Fibroblast of skin of right biceps (primary cell): ENCODE measurements at regions not wholly inside any gene's neighbourhood (a gene's known extent, or its start where the extent isn't known, plus 50 kb on each side); places are given as distances from the start of the nearest gene placed in this dataset.
"Not testable (repeated sequence)": the region's sequence is repeated elsewhere in the genome, so short reads cannot be mapped to it uniquely, and the experiment has no call there.

Source experiments
- DNase-seq: peaks from one replicate; pipeline ENCODE4 v3.0.0-alpha.2; 2013

DNA sequence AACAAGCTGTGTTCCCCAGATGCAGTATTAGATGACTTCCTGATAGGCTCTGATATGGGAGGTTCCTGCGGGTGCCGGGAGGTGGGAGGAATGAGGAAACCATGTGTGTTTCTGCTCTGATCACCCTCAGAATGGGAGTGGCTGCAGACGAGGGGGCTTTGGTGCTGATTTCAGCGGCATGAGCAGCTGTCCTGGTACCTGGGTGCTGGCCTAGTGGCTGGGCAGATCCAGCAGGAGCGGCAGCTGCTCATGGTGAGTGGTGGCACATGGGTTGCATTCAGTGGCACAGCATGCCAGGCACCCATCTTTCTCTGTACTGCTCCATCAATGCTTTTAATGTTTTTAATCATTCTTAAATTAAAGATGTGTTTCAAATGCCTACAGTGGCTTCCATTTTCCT lies 177.2 kb upstream of the NETO1 start:
- no peak for DNase-seq

DNA sequence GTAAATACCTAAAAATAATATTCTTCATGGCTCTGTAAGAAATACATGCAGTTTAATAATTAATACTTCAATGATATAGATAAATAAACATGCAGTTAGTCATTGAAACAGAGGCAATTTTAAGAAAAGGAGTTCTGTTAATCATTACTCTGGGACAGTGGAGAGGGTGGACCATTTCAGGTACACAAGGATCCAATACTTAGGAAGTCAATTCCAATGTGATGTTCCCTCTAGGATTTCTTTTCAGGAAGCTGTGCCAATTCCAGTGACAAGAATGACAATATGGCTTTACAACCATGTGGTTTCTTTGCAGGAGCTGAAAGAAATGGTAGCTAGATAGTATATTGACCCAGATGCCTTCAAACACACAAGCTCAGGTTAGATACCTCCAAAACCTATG lies 175.8 kb upstream of the NETO1 start:
- no peak for DNase-seq

GRCh38 chr18:73043211-73043610 lies 175.4 kb upstream of the NETO1 start:
- no peak for DNase-seq

- DNase-seq, result no peak
Measured at GRCh38 chr18:73040247-73040646, 172.5 kb upstream of the NETO1 start.

- no peak for DNase-seq
Measured at GRCh38 chr18:73038336-73038735, 170.5 kb upstream of the NETO1 start.

GRCh38 chr18:73023975-73024374 lies 156.2 kb upstream of the NETO1 start:
- DNase-seq, result no peak

DNA sequence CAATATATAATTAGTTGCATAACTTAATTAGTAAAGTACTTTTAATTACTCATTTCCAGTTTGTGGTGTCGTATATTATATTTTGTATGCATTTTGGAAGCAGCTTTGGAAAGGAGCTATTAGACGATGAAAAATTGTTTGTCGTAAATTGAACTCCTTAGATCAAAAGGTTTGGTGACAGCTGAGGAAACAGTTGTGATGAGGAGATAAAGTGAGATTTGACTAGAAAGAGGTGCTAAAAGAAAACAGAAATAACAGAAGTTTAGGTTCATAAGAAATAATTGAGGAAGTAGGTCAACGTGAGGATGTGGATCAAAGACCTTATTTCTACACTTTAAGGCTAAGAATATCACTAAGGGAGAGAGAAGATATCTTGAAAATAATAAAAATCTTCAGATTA lies 141.9 kb upstream of the NETO1 start:
- no peak for DNase-seq

DNA sequence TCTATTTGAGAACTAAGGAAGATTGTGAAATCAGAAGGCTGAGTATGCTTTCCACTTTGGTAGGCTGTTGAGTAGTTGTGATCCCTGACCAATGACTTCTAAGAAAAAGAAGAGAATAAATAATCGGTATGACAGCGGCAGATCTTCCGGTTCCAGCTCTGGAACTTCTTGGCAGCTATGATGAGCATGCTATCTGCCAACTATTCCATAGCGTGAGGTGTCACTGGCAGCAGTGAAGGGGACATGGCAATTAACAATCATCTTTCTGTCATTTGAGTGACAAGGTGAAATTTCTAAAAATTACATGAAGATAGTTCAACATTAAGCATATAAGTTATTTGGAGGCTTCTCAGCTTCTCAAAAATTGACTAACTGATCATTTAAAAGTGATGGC lies 140.1 kb upstream of the NETO1 start:
- DNase-seq, result no peak

DNA sequence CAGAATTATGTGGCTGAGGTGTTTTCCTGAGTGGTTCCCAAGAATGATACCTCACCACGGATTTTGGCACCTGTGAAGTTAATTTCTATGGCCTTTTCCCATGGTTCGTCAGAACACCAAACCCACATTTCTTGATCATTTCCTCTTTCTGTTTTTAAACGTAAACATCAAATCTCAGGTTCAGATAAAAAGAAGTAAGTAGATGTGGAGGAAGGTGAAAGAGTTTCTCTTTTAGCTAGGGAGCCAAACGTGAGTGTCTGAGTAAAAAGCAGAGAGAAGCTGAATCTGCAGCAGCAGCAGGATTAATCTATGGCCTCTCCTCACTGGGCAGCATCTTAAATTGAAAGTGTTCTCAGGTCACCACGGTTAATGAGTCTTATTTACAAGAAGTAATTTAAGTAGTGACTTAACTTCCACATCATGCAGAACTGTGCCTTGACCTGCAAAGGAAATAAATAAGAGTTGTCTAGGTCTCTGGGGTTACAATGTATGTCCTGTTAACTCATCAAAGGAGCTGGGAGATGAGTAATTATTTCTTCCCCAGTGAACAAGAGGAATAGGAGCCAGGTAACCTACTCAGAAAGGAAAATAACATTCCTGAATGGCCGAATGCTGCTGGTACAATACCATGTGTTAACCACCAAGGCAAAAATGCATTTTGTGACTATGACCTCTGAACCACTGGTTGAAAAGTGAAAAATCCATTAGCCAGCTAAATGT lies 139.6 kb upstream of the NETO1 start:
- no peak for DNase-seq

- no peak for DNase-seq
Measured at GRCh38 chr18:73006331-73006730, 138.5 kb upstream of the NETO1 start.

- DNase-seq, result no peak
Measured at GRCh38 chr18:73004260-73004659, 136.5 kb upstream of the NETO1 start.

DNA sequence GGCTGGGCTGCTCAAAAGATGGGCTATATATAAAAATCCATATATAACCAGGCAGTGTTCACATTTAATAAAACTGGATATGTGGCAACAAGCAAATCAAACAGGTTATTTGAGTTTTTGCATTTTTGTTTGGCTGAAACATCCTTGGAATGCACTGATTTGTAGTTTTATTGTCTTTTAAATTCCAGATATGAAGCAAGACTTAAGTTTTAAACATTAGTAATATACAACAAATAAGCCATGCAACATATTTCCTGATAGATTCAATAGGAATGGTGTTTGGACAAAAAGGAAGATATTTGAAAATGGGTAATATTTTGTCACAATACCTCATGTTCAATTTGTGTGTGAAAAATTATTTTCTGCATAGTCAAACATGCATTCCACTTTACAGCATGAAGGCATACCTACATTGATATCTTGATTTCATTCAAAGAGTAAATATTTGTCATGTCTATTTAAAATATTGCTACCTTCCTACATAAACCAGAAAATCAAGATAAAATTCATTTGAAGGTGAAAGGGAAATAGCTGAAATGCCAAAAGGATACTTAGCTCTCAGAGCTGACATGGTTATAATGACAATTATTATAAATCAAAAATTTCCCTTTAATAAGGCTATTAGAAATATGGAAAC lies 132.3 kb upstream of the NETO1 start:
- DNase-seq, result no peak

GRCh38 chr18:72995558-72995957 lies 127.8 kb upstream of the NETO1 start:
- no peak for DNase-seq

DNA sequence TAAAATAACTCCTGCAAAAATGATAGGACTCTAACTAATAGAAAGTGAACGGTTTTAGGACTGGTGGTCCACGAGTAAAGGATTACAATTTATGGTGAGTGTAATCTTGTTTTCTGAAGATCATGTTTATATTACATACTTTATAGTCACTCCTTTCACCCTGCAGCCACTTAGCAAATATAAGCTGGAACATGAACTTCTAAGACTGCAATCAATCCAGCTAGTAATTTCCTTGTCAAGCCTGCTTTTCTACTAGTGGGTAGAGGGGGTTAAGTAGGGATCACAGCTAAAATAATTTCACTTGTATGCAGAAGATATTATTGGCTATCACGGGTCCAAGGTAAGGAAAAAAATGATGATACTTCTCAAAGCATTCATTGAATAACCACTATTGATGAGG lies 125.5 kb upstream of the NETO1 start:
- no peak for DNase-seq

- no peak for DNase-seq
Measured at GRCh38 chr18:72991379-72991778, 123.6 kb upstream of the NETO1 start.

- DNase-seq, result not testable (repeated sequence)
Measured at GRCh38 chr18:72987570-72987969, 119.8 kb upstream of the NETO1 start.

GRCh38 chr18:72986103-72986502 lies 118.3 kb upstream of the NETO1 start:
- no peak for DNase-seq

DNA sequence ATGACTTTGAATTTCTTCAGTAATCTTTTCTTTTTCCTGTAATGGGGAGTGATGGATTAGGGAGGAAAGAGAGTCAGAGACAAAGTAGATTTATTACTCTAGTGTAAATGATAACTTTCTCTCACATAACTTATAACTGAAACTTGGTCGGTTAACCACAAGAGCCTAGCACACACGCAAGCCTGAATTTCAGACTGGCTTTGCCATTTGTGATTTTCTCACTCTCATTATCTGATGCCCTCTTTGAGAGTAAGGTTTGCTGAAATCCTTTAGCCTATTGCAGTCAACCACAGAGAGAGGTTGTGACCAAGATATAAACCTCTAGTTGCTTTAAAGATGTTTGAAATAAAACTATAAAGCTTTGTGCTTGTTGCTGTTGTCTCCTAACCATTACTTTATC lies 117.9 kb upstream of the NETO1 start:
- no peak for DNase-seq

GRCh38 chr18:72984290-72984689 lies 116.5 kb upstream of the NETO1 start:
- DNase-seq, result no peak

DNA sequence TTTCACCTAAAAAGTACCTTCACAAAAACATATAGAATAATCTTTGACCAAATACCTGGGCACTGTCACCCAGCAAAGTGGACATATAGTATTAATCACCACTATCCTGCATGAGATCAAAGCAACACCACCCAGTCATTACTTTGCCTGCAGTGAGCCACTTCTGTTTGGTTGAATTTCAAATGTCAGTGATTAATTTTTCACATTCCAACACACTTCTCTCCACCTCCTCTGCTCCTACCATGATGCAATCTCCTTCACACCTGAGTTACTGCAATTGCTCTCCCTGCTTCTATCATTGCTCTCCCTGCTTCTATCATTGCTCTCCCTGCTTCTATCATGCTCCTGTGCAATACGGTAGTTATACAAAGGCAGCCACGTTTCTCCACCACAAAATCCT lies 106.1 kb upstream of the NETO1 start:
- no peak for DNase-seq

- DNase-seq, result no peak
Measured at GRCh38 chr18:72965616-72966015, 97.8 kb upstream of the NETO1 start.

GRCh38 chr18:72958195-72958594 lies 90.4 kb upstream of the NETO1 start:
- DNase-seq, result not testable (repeated sequence)

- DNase-seq, result no peak
Measured at GRCh38 chr18:72948439-72948838, 80.7 kb upstream of the NETO1 start.

- DNase-seq, result no peak
Measured at GRCh38 chr18:72942766-72943165, 75.0 kb upstream of the NETO1 start.

DNA sequence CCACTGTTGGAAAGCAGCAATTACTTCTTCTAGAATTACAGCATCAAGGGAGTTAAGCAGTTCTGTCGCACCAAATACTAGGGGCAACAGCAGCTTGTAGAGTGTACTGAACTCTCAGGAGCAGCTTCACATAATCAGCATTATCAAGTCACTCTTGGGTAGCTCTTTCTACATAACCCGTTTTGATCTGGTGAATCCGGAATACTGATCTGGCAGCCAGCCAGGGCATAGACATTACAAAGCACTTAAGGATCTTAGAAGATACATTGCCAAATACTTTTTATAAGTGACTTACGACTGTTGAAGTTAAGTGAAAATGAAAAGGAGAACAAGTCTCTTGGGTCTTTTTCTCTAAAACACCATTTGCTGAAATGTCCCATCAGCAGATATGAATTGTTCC lies 73.2 kb upstream of the NETO1 start:
- DNase-seq, result no peak
